HepG2 (cell line): ENCODE measurements at regions not wholly inside any gene's neighbourhood (a gene's known extent, or its start where the extent isn't known, plus 50 kb on each side); places are given as distances from the start of the nearest gene placed in this dataset.

Source experiments
- CBX1 ChIP-seq: IDR thresholded peaks from one replicate; pipeline ENCODE4 v1.6.1; 2016; ENCODE audit warnings: antibody characterized with exemption, low read depth
- HNF4G ChIP-seq, 2 experiments: sonication (generic) in 1 of 2; formaldehyde crosslinking in 1 of 2; IDR thresholded peaks; 2 replicates each; pipeline versions ENCODE4 v1.4.0 to v1.6.1; 2011 to 2020; ENCODE audit warnings: borderline replicate concordance in 2 of 2, low read depth in 2 of 2, mild to moderate bottlenecking in 2 of 2, low read length in 1 of 2, missing genetic modification reagents in 1 of 2, moderate library complexity in 1 of 2
- KDM6A ChIP-seq: IDR thresholded peaks from 2 replicates; pipeline ENCODE4 v1.6.1; 2016; ENCODE audit warnings: low read depth
- KLF16 ChIP-seq, 2 experiments: sonication (generic) in 1 of 2; formaldehyde crosslinking in 1 of 2; IDR thresholded peaks; 2 replicates each; pipeline versions ENCODE4 v1.6.1 to v1.8.0; 2016 to 2023; ENCODE audit warnings: missing genetic modification reagents in 2 of 2, missing compliant biosample characterization in 1 of 2
- PPARG ChIP-seq: conservative IDR thresholded peaks from 2 replicates; pipeline ENCODE4 v1.6.1; 2016; ENCODE audit warnings: missing biosample characterization, missing genetic modification reagents
- RAD21 ChIP-seq: fragments of 450-650 bp; formaldehyde crosslinking; IDR thresholded peaks from 2 replicates; pipeline ENCODE4 v1.5.0; 2020; ENCODE audit warnings: mild to moderate bottlenecking
- SNAPC2 ChIP-seq: sonication (generic); formaldehyde crosslinking; IDR thresholded peaks from 2 replicates; pipeline ENCODE4 v1.8.1; 2022; ENCODE audit warnings: mild to moderate bottlenecking, missing genetic modification reagents
- SNRNP70 ChIP-seq: fragments of 200-400 bp; formaldehyde crosslinking; IDR thresholded peaks from 2 replicates; pipeline ENCODE4 v1.6.1; 2017; ENCODE audit warnings: mild to moderate bottlenecking, low read depth, low read length, moderate library complexity
- SOX13 ChIP-seq, 3 experiments: fragments of 450-650 bp in 1 of 3; sonication (generic) in 1 of 3; formaldehyde crosslinking in 1 of 3; IDR thresholded peaks in 2 of 3; conservative IDR thresholded peaks in 1 of 3; 2 replicates each; pipeline versions ENCODE4 v1.5.0 to v1.6.1; 2016 to 2020; ENCODE audit warnings: antibody characterized with exemption in 1 of 3, mild to moderate bottlenecking in 1 of 3, missing compliant biosample characterization in 1 of 3, missing genetic modification reagents in 1 of 3, moderate library complexity in 1 of 3
- TBP ChIP-seq: sonication (generic); formaldehyde crosslinking; IDR thresholded peaks from 2 replicates; pipeline ENCODE4 v1.5.0; 2020; ENCODE audit warnings: missing genetic modification reagents
- ZMYM3 ChIP-seq: sonication (generic); formaldehyde crosslinking; IDR thresholded peaks from 2 replicates; pipeline ENCODE4 v1.5.1; 2020; ENCODE audit warnings: mild to moderate bottlenecking, missing genetic modification reagents
- ZNF143 ChIP-seq: sonication (generic); formaldehyde crosslinking; IDR thresholded peaks from 2 replicates; pipeline ENCODE4 v1.4.0; 2020; ENCODE audit warnings: missing genetic modification reagents
- ZNF260 ChIP-seq: sonication (generic); formaldehyde crosslinking; IDR thresholded peaks from 2 replicates; pipeline ENCODE4 v1.4.0; 2020; ENCODE audit warnings: missing genetic modification reagents, low read depth, mild to moderate bottlenecking, borderline replicate concordance
- ZNF33A ChIP-seq: sonication (generic); formaldehyde crosslinking; IDR thresholded peaks from 2 replicates; pipeline ENCODE4 v1.5.1; 2020; ENCODE audit warnings: missing genetic modification reagents, mild to moderate bottlenecking, moderate library complexity, borderline replicate concordance
- ZNF552 ChIP-seq: sonication (generic); formaldehyde crosslinking; IDR thresholded peaks from 2 replicates; pipeline ENCODE4 v1.9.0; 2022; ENCODE audit warnings: missing genetic modification reagents, mild to moderate bottlenecking, borderline replicate concordance
- TF ChIP-seq, protein P1 (sequence below): sonication (generic); formaldehyde crosslinking; IDR thresholded peaks from 2 replicates; pipeline ENCODE4 v1.4.0; 2020; ENCODE audit warnings: mild to moderate bottlenecking, missing genetic modification reagents
- TF ChIP-seq, protein P2 (sequence below): sonication (generic); formaldehyde crosslinking; IDR thresholded peaks from 2 replicates; pipeline ENCODE4 v1.4.0; 2020; ENCODE audit warnings: missing genetic modification reagents, borderline replicate concordance
- TF ChIP-seq, protein P3 (sequence below): sonication (generic); formaldehyde crosslinking; IDR thresholded peaks from 2 replicates; pipeline ENCODE4 v1.4.0; 2020; ENCODE audit warnings: missing genetic modification reagents, mild to moderate bottlenecking, borderline replicate concordance
- TF ChIP-seq, protein P4 (sequence below): sonication (generic); formaldehyde crosslinking; IDR thresholded peaks from 2 replicates; pipeline ENCODE4 v1.8.1; 2022; ENCODE audit warnings: mild to moderate bottlenecking, missing genetic modification reagents
- TF ChIP-seq, protein P5 (sequence below): sonication (generic); formaldehyde crosslinking; IDR thresholded peaks from 2 replicates; pipeline ENCODE4 v1.4.0; 2020; ENCODE audit warnings: mild to moderate bottlenecking, low read depth, missing genetic modification reagents

DNA sequence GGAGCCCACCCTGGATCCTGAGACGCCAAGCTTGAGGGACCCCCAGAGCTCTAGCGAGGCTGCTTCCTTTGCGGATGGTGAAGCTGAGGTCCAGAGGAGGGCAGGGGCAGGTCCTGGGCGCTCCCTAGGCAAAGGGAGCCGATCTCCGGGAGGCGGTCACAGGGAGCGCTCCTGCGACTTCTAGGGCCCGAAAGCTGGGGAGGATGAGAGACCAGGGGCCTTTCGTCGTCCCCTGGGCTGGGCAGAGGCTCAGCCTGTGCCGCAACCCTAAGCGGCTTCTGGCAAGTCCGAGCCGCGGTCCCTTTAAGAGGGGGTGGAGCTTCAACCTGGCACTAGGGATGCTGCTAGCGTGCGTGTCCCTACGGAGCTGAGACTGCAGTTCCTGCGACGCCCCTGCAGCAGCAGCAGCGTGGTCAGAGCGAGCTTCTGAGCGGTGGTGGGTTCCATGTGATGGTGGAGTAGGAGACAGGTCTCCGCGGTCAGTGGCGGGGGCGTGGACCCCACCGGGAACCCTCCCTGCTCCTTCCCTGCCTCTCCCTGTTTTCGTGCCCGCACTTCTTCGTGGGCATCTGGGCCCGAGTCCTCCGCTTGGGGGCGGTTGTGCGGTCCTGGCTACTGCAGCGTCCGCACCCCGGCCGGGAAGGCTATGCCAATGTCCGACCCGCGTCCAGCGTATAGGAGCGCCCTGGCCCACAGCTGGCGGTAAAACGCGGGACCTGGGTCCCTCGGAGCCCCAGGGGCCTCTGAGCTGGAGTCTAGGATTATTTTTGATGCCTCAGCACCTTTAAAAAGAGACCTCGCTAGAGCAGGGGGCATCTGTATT is 154.6 kb downstream of the CCDC74A start (continued):
- TF ChIP-seq HNF4G (IDR thresholded peaks at IDR 0.05; ENCODE audit: borderline replicate concordance, low read depth, low read length), result no peak
- peak; percentile 61; the same call in 1 of the 2 replicates for TF ChIP-seq HNF4G (CRISPR knock-in tag; IDR thresholded peaks at IDR 0.05; ENCODE audit: borderline replicate concordance, low read depth)
- TF ChIP-seq CBX1, result no peak
- no peak for TF ChIP-seq ZNF33A
- TF ChIP-seq, protein P1, sequence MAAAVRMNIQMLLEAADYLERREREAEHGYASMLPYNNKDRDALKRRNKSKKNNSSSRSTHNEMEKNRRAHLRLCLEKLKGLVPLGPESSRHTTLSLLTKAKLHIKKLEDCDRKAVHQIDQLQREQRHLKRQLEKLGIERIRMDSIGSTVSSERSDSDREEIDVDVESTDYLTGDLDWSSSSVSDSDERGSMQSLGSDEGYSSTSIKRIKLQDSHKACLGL (CRISPR knock-in tag), result peak; percentile 83
- TF ChIP-seq, protein P2, sequence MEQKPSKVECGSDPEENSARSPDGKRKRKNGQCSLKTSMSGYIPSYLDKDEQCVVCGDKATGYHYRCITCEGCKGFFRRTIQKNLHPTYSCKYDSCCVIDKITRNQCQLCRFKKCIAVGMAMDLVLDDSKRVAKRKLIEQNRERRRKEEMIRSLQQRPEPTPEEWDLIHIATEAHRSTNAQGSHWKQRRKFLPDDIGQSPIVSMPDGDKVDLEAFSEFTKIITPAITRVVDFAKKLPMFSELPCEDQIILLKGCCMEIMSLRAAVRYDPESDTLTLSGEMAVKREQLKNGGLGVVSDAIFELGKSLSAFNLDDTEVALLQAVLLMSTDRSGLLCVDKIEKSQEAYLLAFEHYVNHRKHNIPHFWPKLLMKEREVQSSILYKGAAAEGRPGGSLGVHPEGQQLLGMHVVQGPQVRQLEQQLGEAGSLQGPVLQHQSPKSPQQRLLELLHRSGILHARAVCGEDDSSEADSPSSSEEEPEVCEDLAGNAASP (CRISPR knock-in tag), result peak; percentile 71; the same call in 1 of the 2 replicates
- TF ChIP-seq, protein P3, sequence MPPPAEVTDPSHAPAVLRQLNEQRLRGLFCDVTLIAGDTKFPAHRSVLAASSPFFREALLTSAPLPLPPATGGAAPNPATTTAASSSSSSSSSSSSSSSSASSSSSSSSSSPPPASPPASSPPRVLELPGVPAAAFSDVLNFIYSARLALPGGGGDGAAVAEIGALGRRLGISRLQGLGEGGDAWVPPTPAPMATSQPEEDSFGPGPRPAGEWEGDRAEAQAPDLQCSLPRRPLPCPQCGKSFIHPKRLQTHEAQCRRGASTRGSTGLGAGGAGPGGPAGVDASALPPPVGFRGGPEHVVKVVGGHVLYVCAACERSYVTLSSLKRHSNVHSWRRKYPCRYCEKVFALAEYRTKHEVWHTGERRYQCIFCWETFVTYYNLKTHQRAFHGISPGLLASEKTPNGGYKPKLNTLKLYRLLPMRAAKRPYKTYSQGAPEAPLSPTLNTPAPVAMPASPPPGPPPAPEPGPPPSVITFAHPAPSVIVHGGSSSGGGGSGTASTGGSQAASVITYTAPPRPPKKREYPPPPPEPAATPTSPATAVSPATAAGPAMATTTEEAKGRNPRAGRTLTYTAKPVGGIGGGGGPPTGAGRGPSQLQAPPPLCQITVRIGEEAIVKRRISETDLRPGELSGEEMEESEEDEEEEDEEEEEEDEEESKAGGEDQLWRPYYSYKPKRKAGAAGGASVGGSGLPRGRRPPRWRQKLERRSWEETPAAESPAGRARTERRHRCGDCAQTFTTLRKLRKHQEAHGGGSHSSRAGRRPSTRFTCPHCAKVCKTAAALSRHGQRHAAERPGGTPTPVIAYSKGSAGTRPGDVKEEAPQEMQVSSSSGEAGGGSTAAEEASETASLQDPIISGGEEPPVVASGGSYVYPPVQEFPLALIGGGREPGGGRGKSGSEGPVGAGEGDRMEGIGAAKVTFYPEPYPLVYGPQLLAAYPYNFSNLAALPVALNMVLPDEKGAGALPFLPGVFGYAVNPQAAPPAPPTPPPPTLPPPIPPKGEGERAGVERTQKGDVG (CRISPR knock-in tag), result 0 out of 2 replicates have a peak, but pooled peaks have one; percentile 73
- no peak for TF ChIP-seq SNRNP70
- TF ChIP-seq KDM6A (CRISPR knock-in tag), result no peak
- no peak for TF ChIP-seq SOX13 (IDR thresholded peaks at IDR 0.05)
- TF ChIP-seq SOX13 (CRISPR knock-in tag; conservative IDR thresholded peaks at IDR 0.05 in 1 of 2, IDR thresholded peaks at IDR 0.05 in 1 of 2), result peak in 1 of 2 experiments; percentile 54; a peak in 2 of 4 replicates
- TF ChIP-seq ZNF552 (CRISPR knock-in tag), result no peak
- TF ChIP-seq TBP (CRISPR knock-in tag), result no peak
- no peak for TF ChIP-seq RAD21 (CRISPR knock-in tag)
- peak in 1 of 2 experiments; percentile 66; a peak in 1 of 4 replicates for TF ChIP-seq KLF16 (CRISPR knock-in tag; IDR thresholded peaks at IDR 0.05)
- TF ChIP-seq SNAPC2, result no peak
- TF ChIP-seq, protein P4, sequence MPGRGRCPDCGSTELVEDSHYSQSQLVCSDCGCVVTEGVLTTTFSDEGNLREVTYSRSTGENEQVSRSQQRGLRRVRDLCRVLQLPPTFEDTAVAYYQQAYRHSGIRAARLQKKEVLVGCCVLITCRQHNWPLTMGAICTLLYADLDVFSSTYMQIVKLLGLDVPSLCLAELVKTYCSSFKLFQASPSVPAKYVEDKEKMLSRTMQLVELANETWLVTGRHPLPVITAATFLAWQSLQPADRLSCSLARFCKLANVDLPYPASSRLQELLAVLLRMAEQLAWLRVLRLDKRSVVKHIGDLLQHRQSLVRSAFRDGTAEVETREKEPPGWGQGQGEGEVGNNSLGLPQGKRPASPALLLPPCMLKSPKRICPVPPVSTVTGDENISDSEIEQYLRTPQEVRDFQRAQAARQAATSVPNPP (CRISPR knock-in tag), result peak; percentile 69; the same call in 1 of the 2 replicates
- TF ChIP-seq, protein P5, sequence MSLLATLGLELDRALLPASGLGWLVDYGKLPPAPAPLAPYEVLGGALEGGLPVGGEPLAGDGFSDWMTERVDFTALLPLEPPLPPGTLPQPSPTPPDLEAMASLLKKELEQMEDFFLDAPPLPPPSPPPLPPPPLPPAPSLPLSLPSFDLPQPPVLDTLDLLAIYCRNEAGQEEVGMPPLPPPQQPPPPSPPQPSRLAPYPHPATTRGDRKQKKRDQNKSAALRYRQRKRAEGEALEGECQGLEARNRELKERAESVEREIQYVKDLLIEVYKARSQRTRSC (CRISPR knock-in tag), result peak; percentile 32; the same call in 1 of the 2 replicates
- TF ChIP-seq ZMYM3 (CRISPR knock-in tag), result peak; percentile 65; the same call in 1 of the 2 replicates
- TF ChIP-seq ZNF143 (CRISPR knock-in tag), result no peak; the same call in 1 of the 2 replicates
- no peak for TF ChIP-seq ZNF260 (CRISPR knock-in tag)
- TF ChIP-seq PPARG (CRISPR knock-in tag), result peak; percentile 3; the same call in 1 of the 2 replicates
